ENCODE measurements at regions not wholly inside any gene's neighbourhood (a gene's known extent, or its start where the extent isn't known, plus 50 kb on each side); places are given as distances from the start of the nearest gene placed in this dataset.

DNA sequence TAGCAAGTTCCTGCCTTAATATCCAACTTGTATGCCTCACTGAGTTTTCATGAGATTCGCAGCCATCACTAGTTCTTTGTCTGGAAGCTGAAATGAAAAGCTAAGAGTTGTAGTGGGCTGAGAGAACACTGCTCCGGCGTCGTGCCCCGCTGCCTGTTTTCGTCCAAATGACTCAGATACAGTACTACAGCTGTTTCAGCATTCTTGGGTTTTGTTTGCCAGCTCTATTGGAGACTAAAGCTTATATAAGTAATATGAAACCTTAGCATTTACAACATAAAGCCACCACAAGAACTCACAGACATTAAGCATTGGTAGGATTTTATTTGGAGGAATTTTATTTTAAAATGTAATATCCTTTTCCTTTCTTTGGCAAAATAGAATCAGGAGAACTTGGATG, 299.7 kb downstream of the DLEU7 start:
- Histone ChIP-seq H4K20me1 (ENCODE audit: insufficient read depth, low read length) (no peaks in the 10 kb centered on the region), H3K27ac (ENCODE audit: insufficient read depth, low read length) (no peak overlapping the region; the same call in 1 of the 2 replicates), H2AK5ac (ENCODE audit: low read depth, low read length) (no peak overlapping the region), H3K36me3 (ENCODE audit: control insufficient read depth, insufficient read depth, low read length) (no peaks in the 10 kb centered on the region), H4K5ac (ENCODE audit: low read depth, low read length) (no peak overlapping the region), H2BK5ac (ENCODE audit: low read depth, low read length, poor library complexity, severe bottlenecking) (peak overlapping the region; percentile 31), H2BK20ac (ENCODE audit: low read depth, low read length) (no peak overlapping the region), H3K4ac (ENCODE audit: low read depth, low read length) (peak overlapping the region; percentile 3; the same call in 1 of the 2 replicates), H2AK9ac (replicated peaks; ENCODE audit: low read depth, low read length, poor library complexity) (no peak overlapping the region), H3K56ac (ENCODE audit: extremely low read depth, insufficient read depth, low read length) (no peak overlapping the region), H3K9me3 (ENCODE audit: control insufficient read depth, insufficient read depth, low read length) (no peaks in the 10 kb centered on the region), H3K9ac (ENCODE audit: low read depth, low read length) (no peak overlapping the region), H3K9me1 (ENCODE audit: insufficient read depth, low read length) (no peaks in the 10 kb centered on the region), H3K23ac (ENCODE audit: low read depth, low read length) (no peak overlapping the region), H3K4me3 (ENCODE audit: insufficient read depth, low read depth, low read length) (no peak overlapping the region), H2BK120ac (ENCODE audit: low read depth, low read length) (peak overlapping the region; percentile 53; the same call in 1 of the 2 replicates), H3K79me1 (ENCODE audit: low read depth in 1 of 2, low read length in 2 of 2) (no peaks in the 10 kb centered on the region), H3K4me1 (ENCODE audit: control insufficient read depth, insufficient read depth, low read length) (no peaks in the 10 kb centered on the region; the same call in 1 of the 2 replicates), H2BK15ac (ENCODE audit: low read depth, low read length) (no peak overlapping the region), H3K14ac (replicated peaks; ENCODE audit: low read depth, low read length) (no peak overlapping the region), H4K8ac (ENCODE audit: low read depth in 2 of 2, low read length in 2 of 2) (no peak overlapping the region), H3K4me2 (ENCODE audit: low read depth, low read length) (peak overlapping the region; percentile 75), H2AFZ (replicated peaks; ENCODE audit: low read length, poor library complexity) (no peak overlapping the region), H3K18ac (ENCODE audit: low read depth, low read length) (peak overlapping the region; percentile 73), H3K27me3 (ENCODE audit: control insufficient read depth, insufficient read depth, low read length) (no peaks in the 10 kb centered on the region; the same call in 1 of the 2 replicates), H4K91ac (ENCODE audit: insufficient read depth, low read depth, low read length) (no peak overlapping the region)
- ChIA-PET CTCF (no interaction called here), POLR2A (ENCODE audit: unreplicated experiment) (no interaction called here)
- dilution Hi-C loops (cut with HindIII; ENCODE audit: low sequenced_read_pairs, unreplicated experiment), result no loop called here
- BruUV-seq (replicated peaks), result no TSS peak
- ATAC-seq (ENCODE audit: low read depth), result peak; percentile 99
- TF ChIP-seq, protein P1, sequence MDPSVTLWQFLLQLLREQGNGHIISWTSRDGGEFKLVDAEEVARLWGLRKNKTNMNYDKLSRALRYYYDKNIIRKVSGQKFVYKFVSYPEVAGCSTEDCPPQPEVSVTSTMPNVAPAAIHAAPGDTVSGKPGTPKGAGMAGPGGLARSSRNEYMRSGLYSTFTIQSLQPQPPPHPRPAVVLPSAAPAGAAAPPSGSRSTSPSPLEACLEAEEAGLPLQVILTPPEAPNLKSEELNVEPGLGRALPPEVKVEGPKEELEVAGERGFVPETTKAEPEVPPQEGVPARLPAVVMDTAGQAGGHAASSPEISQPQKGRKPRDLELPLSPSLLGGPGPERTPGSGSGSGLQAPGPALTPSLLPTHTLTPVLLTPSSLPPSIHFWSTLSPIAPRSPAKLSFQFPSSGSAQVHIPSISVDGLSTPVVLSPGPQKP (IDR thresholded peaks at IDR 0.05; ENCODE audit: borderline replicate concordance, low read depth, low read length), result no peak
- TF ChIP-seq NFE2L2 (IDR thresholded peaks at IDR 0.05; ENCODE audit: low read depth, low read length) (no peak), CEBPB (IDR thresholded peaks at IDR 0.05; ENCODE audit: low read depth, low read length) (no peak), BHLHE40 (IDR thresholded peaks at IDR 0.05; ENCODE audit: low read depth, low read length) (no peak), SMC3 (IDR thresholded peaks at IDR 0.05; ENCODE audit: low read depth, low read length) (no peak), MAZ (IDR thresholded peaks at IDR 0.05; ENCODE audit: borderline replicate concordance, low read depth, low read length) (no peak), RFX5 (IDR thresholded peaks at IDR 0.05; ENCODE audit: low read depth, low read length) (no peak), CHD1 (IDR thresholded peaks at IDR 0.05; ENCODE audit: low read depth, low read length) (no peak), FOS (IDR thresholded peaks at IDR 0.05; ENCODE audit: low read depth, low read length) (peak; percentile 7; the same call in 1 of the 2 replicates), MXI1 (IDR thresholded peaks at IDR 0.05; ENCODE audit: borderline replicate concordance, low read depth, low read length) (no peak), POLR2A (IDR thresholded peaks at IDR 0.05; ENCODE audit: low read depth, low read length) (no peak), MAFK (IDR thresholded peaks at IDR 0.05; ENCODE audit: low read depth, low read length) (peak; percentile 57; the same call in 1 of the 2 replicates), RCOR1 (IDR thresholded peaks at IDR 0.05; ENCODE audit: insufficient replicate concordance, low read length) (no peak)
- TF ChIP-seq, protein P2, sequence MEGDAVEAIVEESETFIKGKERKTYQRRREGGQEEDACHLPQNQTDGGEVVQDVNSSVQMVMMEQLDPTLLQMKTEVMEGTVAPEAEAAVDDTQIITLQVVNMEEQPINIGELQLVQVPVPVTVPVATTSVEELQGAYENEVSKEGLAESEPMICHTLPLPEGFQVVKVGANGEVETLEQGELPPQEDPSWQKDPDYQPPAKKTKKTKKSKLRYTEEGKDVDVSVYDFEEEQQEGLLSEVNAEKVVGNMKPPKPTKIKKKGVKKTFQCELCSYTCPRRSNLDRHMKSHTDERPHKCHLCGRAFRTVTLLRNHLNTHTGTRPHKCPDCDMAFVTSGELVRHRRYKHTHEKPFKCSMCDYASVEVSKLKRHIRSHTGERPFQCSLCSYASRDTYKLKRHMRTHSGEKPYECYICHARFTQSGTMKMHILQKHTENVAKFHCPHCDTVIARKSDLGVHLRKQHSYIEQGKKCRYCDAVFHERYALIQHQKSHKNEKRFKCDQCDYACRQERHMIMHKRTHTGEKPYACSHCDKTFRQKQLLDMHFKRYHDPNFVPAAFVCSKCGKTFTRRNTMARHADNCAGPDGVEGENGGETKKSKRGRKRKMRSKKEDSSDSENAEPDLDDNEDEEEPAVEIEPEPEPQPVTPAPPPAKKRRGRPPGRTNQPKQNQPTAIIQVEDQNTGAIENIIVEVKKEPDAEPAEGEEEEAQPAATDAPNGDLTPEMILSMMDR (conservative IDR thresholded peaks at IDR 0.05; ENCODE audit: low read depth, low read length), result no peak
- TF ChIP-seq, protein P3, sequence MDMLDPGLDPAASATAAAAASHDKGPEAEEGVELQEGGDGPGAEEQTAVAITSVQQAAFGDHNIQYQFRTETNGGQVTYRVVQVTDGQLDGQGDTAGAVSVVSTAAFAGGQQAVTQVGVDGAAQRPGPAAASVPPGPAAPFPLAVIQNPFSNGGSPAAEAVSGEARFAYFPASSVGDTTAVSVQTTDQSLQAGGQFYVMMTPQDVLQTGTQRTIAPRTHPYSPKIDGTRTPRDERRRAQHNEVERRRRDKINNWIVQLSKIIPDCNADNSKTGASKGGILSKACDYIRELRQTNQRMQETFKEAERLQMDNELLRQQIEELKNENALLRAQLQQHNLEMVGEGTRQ (IDR thresholded peaks at IDR 0.05; ENCODE audit: low read depth, low read length), result no peak
- intact Hi-C loops (cut with micrococcal nuclease), result loop anchor here (5.0 kb wide), 1 partner anchor 529 kb away; no protein-coding TSS in a partner anchor
- no CpG with 5 or more reads among the region's 6 CpGs for WGBS, 2 experiments (ENCODE audit: extremely low coverage in 2 of 2, insufficient read length in 1 of 2)
- peak; percentile 91 for DNase-seq
- in situ Hi-C loops (cut with MboI; ENCODE audit: low sequenced_read_pairs), result no loop called here
